ENCODE measurements at regions not wholly inside any gene's neighbourhood (a gene's known extent, or its start where the extent isn't known, plus 50 kb on each side); places are given as distances from the start of the nearest gene placed in this dataset.

DNA sequence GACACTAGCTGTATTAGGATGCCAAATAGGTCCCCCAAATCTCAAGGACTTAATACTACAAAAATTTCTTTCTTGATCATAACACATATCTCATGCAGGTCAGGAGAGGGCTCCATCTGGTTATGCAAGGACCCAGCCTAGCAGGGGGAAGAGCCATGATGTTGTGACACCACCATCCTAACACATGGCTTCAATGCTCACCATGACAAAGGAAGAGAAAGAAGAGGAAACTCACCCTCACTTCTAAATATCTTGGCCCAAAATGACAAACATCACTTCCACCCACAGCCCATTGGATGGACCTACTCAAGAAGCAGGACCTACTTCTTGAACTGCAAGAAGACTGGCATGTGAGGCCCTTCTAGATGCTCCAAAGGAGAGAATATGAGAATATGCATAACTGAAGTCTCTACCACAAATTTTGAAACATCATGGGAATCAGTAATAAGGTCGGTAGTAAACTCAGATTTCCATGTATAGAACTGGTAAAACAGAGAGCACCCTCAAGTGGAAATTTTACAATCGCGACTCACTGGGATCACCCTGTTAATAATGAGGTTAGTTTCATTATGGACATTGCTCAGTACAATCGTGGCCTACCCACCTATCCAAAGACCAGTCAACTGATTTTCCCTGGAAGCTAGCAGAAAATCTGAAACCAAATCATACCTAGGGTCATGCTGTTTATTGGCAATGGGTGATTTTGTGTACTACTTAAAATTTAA is 308.2 kb downstream of the ACTL7B start:
- TF ChIP-seq IKZF4 (CRISPR knock-in tag; IDR thresholded peaks at IDR 0.05; ENCODE audit: borderline replicate concordance, low read depth, not compliant biosample characterization) (no peak), TEAD2 (CRISPR knock-in tag; IDR thresholded peaks at IDR 0.05) (no peak), MEIS1 (CRISPR knock-in tag; IDR thresholded peaks at IDR 0.05; ENCODE audit: borderline replicate concordance) (no peak), BRD4 (CRISPR knock-in tag; IDR thresholded peaks at IDR 0.05) (no peak), YEATS4 (CRISPR knock-in tag; IDR thresholded peaks at IDR 0.05; ENCODE audit: borderline replicate concordance) (no peak), NRL (CRISPR knock-in tag; IDR thresholded peaks at IDR 0.05; ENCODE audit: borderline replicate concordance) (no peak), RNF2 (conservative IDR thresholded peaks at IDR 0.05; ENCODE audit: low read depth) (no peak), AHR (CRISPR knock-in tag; IDR thresholded peaks at IDR 0.05) (no peak), ZNF878 (CRISPR knock-in tag; IDR thresholded peaks at IDR 0.05) (no peak), ZZZ3 (CRISPR knock-in tag; IDR thresholded peaks at IDR 0.05; ENCODE audit: borderline replicate concordance) (no peak)
- TF ChIP-seq, protein P1, sequence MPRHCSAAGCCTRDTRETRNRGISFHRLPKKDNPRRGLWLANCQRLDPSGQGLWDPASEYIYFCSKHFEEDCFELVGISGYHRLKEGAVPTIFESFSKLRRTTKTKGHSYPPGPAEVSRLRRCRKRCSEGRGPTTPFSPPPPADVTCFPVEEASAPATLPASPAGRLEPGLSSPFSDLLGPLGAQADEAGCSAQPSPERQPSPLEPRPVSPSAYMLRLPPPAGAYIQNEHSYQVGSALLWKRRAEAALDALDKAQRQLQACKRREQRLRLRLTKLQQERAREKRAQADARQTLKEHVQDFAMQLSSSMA (CRISPR knock-in tag; IDR thresholded peaks at IDR 0.05) = no peak
- TF ChIP-seq, protein P2, sequence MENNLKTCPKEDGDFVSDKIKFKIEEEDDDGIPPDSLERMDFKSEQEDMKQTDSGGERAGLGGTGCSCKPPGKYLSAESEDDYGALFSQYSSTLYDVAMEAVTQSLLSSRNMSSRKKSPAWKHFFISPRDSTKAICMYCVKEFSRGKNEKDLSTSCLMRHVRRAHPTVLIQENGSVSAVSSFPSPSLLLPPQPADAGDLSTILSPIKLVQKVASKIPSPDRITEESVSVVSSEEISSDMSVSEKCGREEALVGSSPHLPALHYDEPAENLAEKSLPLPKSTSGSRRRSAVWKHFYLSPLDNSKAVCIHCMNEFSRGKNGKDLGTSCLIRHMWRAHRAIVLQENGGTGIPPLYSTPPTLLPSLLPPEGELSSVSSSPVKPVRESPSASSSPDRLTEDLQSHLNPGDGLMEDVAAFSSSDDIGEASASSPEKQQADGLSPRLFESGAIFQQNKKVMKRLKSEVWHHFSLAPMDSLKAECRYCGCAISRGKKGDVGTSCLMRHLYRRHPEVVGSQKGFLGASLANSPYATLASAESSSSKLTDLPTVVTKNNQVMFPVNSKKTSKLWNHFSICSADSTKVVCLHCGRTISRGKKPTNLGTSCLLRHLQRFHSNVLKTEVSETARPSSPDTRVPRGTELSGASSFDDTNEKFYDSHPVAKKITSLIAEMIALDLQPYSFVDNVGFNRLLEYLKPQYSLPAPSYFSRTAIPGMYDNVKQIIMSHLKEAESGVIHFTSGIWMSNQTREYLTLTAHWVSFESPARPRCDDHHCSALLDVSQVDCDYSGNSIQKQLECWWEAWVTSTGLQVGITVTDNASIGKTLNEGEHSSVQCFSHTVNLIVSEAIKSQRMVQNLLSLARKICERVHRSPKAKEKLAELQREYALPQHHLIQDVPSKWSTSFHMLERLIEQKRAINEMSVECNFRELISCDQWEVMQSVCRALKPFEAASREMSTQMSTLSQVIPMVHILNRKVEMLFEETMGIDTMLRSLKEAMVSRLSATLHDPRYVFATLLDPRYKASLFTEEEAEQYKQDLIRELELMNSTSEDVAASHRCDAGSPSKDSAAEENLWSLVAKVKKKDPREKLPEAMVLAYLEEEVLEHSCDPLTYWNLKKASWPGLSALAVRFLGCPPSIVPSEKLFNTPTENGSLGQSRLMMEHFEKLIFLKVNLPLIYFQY (CRISPR knock-in tag; IDR thresholded peaks at IDR 0.05; ENCODE audit: borderline replicate concordance) = no peak

Data from HepG2 (cell line).